ENCODE measurements at regions not wholly inside any gene's neighbourhood (a gene's known extent, or its start where the extent isn't known, plus 50 kb on each side); places are given as distances from the start of the nearest gene placed in this dataset.

- TF ChIP-seq POLR2A (IDR thresholded peaks at IDR 0.05; ENCODE audit: borderline replicate concordance, extremely low read depth, insufficient read depth, insufficient read length) (no peak), POLR2AphosphoS5 (IDR thresholded peaks at IDR 0.05; ENCODE audit: low read depth, low read length) (no peak), EGR1 (IDR thresholded peaks at IDR 0.05; ENCODE audit: low read depth) (no peak), RAD21 (IDR thresholded peaks at IDR 0.05; ENCODE audit: low read depth) (no peak), CEBPB (IDR thresholded peaks at IDR 0.05; ENCODE audit: low read depth) (no peak), CTCF (IDR thresholded peaks at IDR 0.05 in 2 of 3, conservative IDR thresholded peaks at IDR 0.05 in 1 of 3; ENCODE audit: borderline replicate concordance in 1 of 3, insufficient read depth in 1 of 3, low read depth in 2 of 3, low read length in 2 of 3) (no peak), REST (IDR thresholded peaks at IDR 0.05; ENCODE audit: low read depth) (no peak), MAX (IDR thresholded peaks at IDR 0.05) (no peak), ZFX (IDR thresholded peaks at IDR 0.05) (no peak), JUND (IDR thresholded peaks at IDR 0.05) (no peak), ZNF274 (IDR thresholded peaks at IDR 0.05; ENCODE audit: low read depth, low read length) (no peak), ATF3 (IDR thresholded peaks at IDR 0.05) (no peak), SP1 (IDR thresholded peaks at IDR 0.05; ENCODE audit: low read depth) (no peak), SIN3A (IDR thresholded peaks at IDR 0.05; ENCODE audit: low read depth) (no peak)
These were observed 294.4 kb upstream of the N4BP1 start for GRCh38 chr16:48904333-48904732.
